ENCODE measurements at regions not wholly inside any gene's neighbourhood (a gene's known extent, or its start where the extent isn't known, plus 50 kb on each side); places are given as distances from the start of the nearest gene placed in this dataset.
"Not testable (repeated sequence)": the region's sequence is repeated elsewhere in the genome, so short reads cannot be mapped to it uniquely, and the experiment has no call there.

GRCh38 chr5:174472956-174473355, 251.4 kb upstream of the MSX2 start:
- TF ChIP-seq CTCF (IDR thresholded peaks at IDR 0.05), result no peak
- H3K27ac ChIP-seq, result no peak overlapping the region
- intact Hi-C loops (cut with DNase I), result no loop called here
- H3K4me3 ChIP-seq, result no peak overlapping the region
- H3K9me3 ChIP-seq, result peaks cover 9 to 30% of the 10 kb centered on the region in 2 donors
- DNase-seq (ENCODE audit: low spot score in 2 of 2), result no peak
- H3K4me1 ChIP-seq, result no peaks in the 10 kb centered on the region
- no peaks in the 10 kb centered on the region for H3K27me3 ChIP-seq
- no peaks in the 10 kb centered on the region for H3K36me3 ChIP-seq

- H3K27me3 ChIP-seq; intact Hi-C loops (cut with DNase I); DNase-seq (ENCODE audit: low spot score in 2 of 2); H3K36me3 ChIP-seq; H3K4me3 ChIP-seq; H3K27ac ChIP-seq; H3K4me1 ChIP-seq: not testable (repeated sequence)
- H3K9me3 ChIP-seq, result peaks cover 9 to 45% of the 10 kb centered on the region in 2 donors
These were observed 248.4 kb upstream of the MSX2 start for GRCh38 chr5:174476001-174476400.

GRCh38 chr5:174479325-174479724, 245.1 kb upstream of the MSX2 start:
- Histone ChIP-seq H3K9me3 (peaks cover 0 to 26% of the 10 kb centered on the region in 2 donors), H3K27ac (no peak overlapping the region), H3K4me3 (no peak overlapping the region), H3K4me1 (no peaks in the 10 kb centered on the region), H3K36me3 (no peaks in the 10 kb centered on the region), H3K27me3 (no peaks in the 10 kb centered on the region)
- no peak for TF ChIP-seq CTCF (IDR thresholded peaks at IDR 0.05)
- intact Hi-C loops (cut with DNase I), result no loop called here
- DNase-seq (ENCODE audit: low spot score in 2 of 2), result no peak

GRCh38 chr5:174481737-174482136, 242.6 kb upstream of the MSX2 start:
- Histone ChIP-seq H3K27me3 (no peaks in the 10 kb centered on the region), H3K27ac (no peak overlapping the region), H3K4me3 (no peak overlapping the region), H3K36me3 (no peaks in the 10 kb centered on the region), H3K9me3 (peaks cover 0 to 31% of the 10 kb centered on the region in 2 donors), H3K4me1 (no peaks in the 10 kb centered on the region)
- intact Hi-C loops (cut with DNase I), result no loop called here
- no peak for TF ChIP-seq CTCF (IDR thresholded peaks at IDR 0.05)
- no peak for DNase-seq (ENCODE audit: low spot score in 2 of 2)

GRCh38 chr5:174482607-174483024, 241.8 kb upstream of the MSX2 start:
- Histone ChIP-seq H3K27ac (no peak overlapping the region), H3K36me3 (no peaks in the 10 kb centered on the region), H3K4me1 (no peaks in the 10 kb centered on the region), H3K4me3 (no peak overlapping the region), H3K9me3 (peaks cover 0 to 31% of the 10 kb centered on the region in 2 donors), H3K27me3 (no peaks in the 10 kb centered on the region)
- no peak for TF ChIP-seq CTCF (IDR thresholded peaks at IDR 0.05)
- intact Hi-C loops (cut with DNase I), result no loop called here
- no peak for DNase-seq (ENCODE audit: low spot score in 2 of 2)

- Histone ChIP-seq H3K27me3 (no peaks in the 10 kb centered on the region), H3K4me3 (no peak overlapping the region), H3K4me1 (no peaks in the 10 kb centered on the region), H3K36me3 (no peaks in the 10 kb centered on the region), H3K27ac (no peak overlapping the region), H3K9me3 (peaks cover 0 to 31% of the 10 kb centered on the region in 2 donors)
- no peak for DNase-seq (ENCODE audit: low spot score in 2 of 2)
- no peak for TF ChIP-seq CTCF (IDR thresholded peaks at IDR 0.05)
- intact Hi-C loops (cut with DNase I), result no loop called here
These were observed 241.0 kb upstream of the MSX2 start for GRCh38 chr5:174483411-174483810.
